K562 (cell line): ENCODE measurements at regions not wholly inside any gene's neighbourhood (a gene's known extent, or its start where the extent isn't known, plus 50 kb on each side); places are given as distances from the start of the nearest gene placed in this dataset.

ENCODE experiments used
- ATAC-seq: fragments of 200-7000 bp; cut with Tn5 transposase; 3 replicates; pipeline ENCODE4 v1.9.1; 2020; ENCODE audit warnings: moderate library complexity
- BruUV-seq: library from RNA; stranded (reverse); fragments of 400-500 nt; replicated peaks from 2 replicates; lab custom pipeline; 2021; lab: Mats Ljungman, UMichigan
- CTCF ChIA-PET: fragments of 300-600 bp; formaldehyde crosslinking; extraction: SDS; loops from one replicate; lab custom pipeline; 2021; ENCODE audit warnings: low intra/inter-chr PET ratio; lab: Yijun Ruan, JAX
- POLR2A ChIA-PET: fragments of 300-600, 350-650 bp; sonication (Branson Sonifier 250); formaldehyde crosslinking; extraction: SDS; loops from one replicate; lab custom pipeline; 2021; ENCODE audit warnings: antibody characterized with exemption, inconsistent platforms; lab: Yijun Ruan, JAX
- DNase-seq, 4 experiments: peaks; one replicate each; pipeline versions ENCODE4 v3.0.0 to v3.0.0-alpha.2; 2011 to 2018; ENCODE audit warnings: low spot score in 3 of 4, mixed read lengths in 3 of 4; ENCODE audit errors: extremely low read depth in 1 of 4
- FAIRE-seq: peaks from 2 replicates; lab custom pipeline; 2011; peaks lifted over from hg19 to GRCh38; lab: Jason Lieb, UNC
- H2AFZ ChIP-seq: 2 replicates; pipeline ENCODE4 v1.6.0; 2011; ENCODE audit warnings: low read depth, low read length, control low read depth, inconsistent platforms
- H3K27ac ChIP-seq: fragments of 200-600 bp; 3 replicates; pipeline ENCODE4 v1.8.0; 2011; ENCODE audit warnings: low read depth, mild to moderate bottlenecking, control low read depth, inconsistent platforms, low read length, moderate library complexity, mixed read lengths; ENCODE audit errors: extremely low read depth
- H3K27me3 ChIP-seq, 2 experiments: fragments of 300-600 bp in 1 of 2; 2 replicates in 1 of 2; 3 replicates in 1 of 2; pipeline versions ENCODE4 v1.6.0 to v1.8.0; 2011; ENCODE audit warnings: inconsistent platforms in 2 of 2, low read length in 2 of 2, mild to moderate bottlenecking in 1 of 2, mixed read lengths in 1 of 2, moderate library complexity in 1 of 2; ENCODE audit not compliant: control insufficient read depth in 2 of 2, insufficient read depth in 2 of 2
- H3K36me3 ChIP-seq: fragments of 300-600 bp; 3 replicates; pipeline ENCODE4 v1.8.0; 2011; ENCODE audit warnings: mild to moderate bottlenecking, low read length, inconsistent platforms; ENCODE audit not compliant: control insufficient read depth, insufficient read depth
- H3K4me1 ChIP-seq, 2 experiments: fragments of 200-600 bp in 1 of 2; replicated peaks in 1 of 2; 2 replicates in 1 of 2; 3 replicates in 1 of 2; pipeline versions ENCODE4 v1.5.1 to v1.8.0; 2011; ENCODE audit warnings: inconsistent platforms in 2 of 2, low read length in 2 of 2, mild to moderate bottlenecking in 1 of 2, mixed read lengths in 1 of 2, moderate library complexity in 1 of 2; ENCODE audit not compliant: control insufficient read depth in 2 of 2, insufficient read depth in 2 of 2
- H3K4me2 ChIP-seq: 2 replicates; pipeline ENCODE4 v1.6.1; 2011; ENCODE audit warnings: low read length, control low read depth, inconsistent platforms, mixed read lengths; ENCODE audit not compliant: insufficient read depth
- H3K4me3 ChIP-seq: fragments of 200-600 bp; sonication (generic), shearing (Covaris generic); 2 replicates; pipeline ENCODE4 v1.5.1; 2016; ENCODE audit warnings: control low read depth, inconsistent platforms
- H3K79me2 ChIP-seq: fragments of 200-600 bp; 3 replicates; pipeline ENCODE4 v1.8.0; 2011; ENCODE audit warnings: low read length, inconsistent platforms; ENCODE audit not compliant: control insufficient read depth, insufficient read depth
- H3K9ac ChIP-seq, 2 experiments: 2 replicates each; pipeline versions ENCODE4 v1.6.0 to v1.6.1; 2011; ENCODE audit warnings: low read depth in 2 of 2, low read length in 2 of 2, control low read depth in 1 of 2, inconsistent platforms in 1 of 2, mild to moderate bottlenecking in 1 of 2, mixed read lengths in 1 of 2; ENCODE audit not compliant: insufficient read depth in 1 of 2
- H3K9me1 ChIP-seq: one replicate; pipeline ENCODE4 v1.6.0; 2011; ENCODE audit warnings: inconsistent platforms, mild to moderate bottlenecking, low read length, moderate library complexity; ENCODE audit not compliant: control insufficient read depth, insufficient read depth
- H3K9me3 ChIP-seq: replicated peaks from 2 replicates; pipeline ENCODE4 v1.5.1; 2011; ENCODE audit warnings: low read depth, low read length, inconsistent platforms; ENCODE audit not compliant: control insufficient read depth, insufficient read depth
- H4K20me1 ChIP-seq: replicated peaks from 2 replicates; pipeline ENCODE4 v1.6.1; 2011; ENCODE audit warnings: low read length, inconsistent platforms, mixed read lengths; ENCODE audit not compliant: control insufficient read depth, insufficient read depth
- FOXM1 ChIP-seq, 2 experiments: fragments of 450-650 bp in 1 of 2; sonication (generic) in 1 of 2; formaldehyde crosslinking in 1 of 2; IDR thresholded peaks; 2 replicates each; pipeline versions ENCODE4 v1.6.1 to v1.9.0; 2017 to 2022; ENCODE audit warnings: low read depth in 2 of 2, mild to moderate bottlenecking in 2 of 2, missing genetic modification reagents in 1 of 2, moderate library complexity in 1 of 2
- KLF10 ChIP-seq: fragments of 250-450 bp; sonication (Bioruptor Pico); IDR thresholded peaks from 2 replicates; pipeline ENCODE4 v1.6.1; 2021; ENCODE audit warnings: matching md5 sums
- PPARD ChIP-seq: fragments of 250-450 bp; sonication (Bioruptor Pico); IDR thresholded peaks from 2 replicates; pipeline ENCODE4 v1.8.0; 2022; ENCODE audit warnings: inconsistent platforms, mild to moderate bottlenecking, moderate library complexity
- SMAD4 ChIP-seq: fragments of 250-450 bp; sonication (Bioruptor Pico); conservative IDR thresholded peaks from 2 replicates; pipeline ENCODE4 v1.8.0; 2021; ENCODE audit warnings: inconsistent platforms, mild to moderate bottlenecking, moderate library complexity
- TAF9B ChIP-seq: fragments of 450-650 bp; IDR thresholded peaks from 2 replicates; pipeline ENCODE4 v1.6.1; 2018; ENCODE audit warnings: mild to moderate bottlenecking; ENCODE audit not compliant: partially characterized antibody
- ZNF24 ChIP-seq: fragments of 450-650 bp; IDR thresholded peaks from 2 replicates; pipeline ENCODE4 v1.6.1; 2016
- WGBS: fragments of 100-300 bp; shearing (Covaris generic); methylation state at CpG from one replicate; pipeline ENCODE4 v1.1.6; 2016; ENCODE audit warnings: low coverage, mixed read lengths; ENCODE audit not compliant: insufficient coverage; ENCODE audit errors: missing lambda C conversion rate; 5-methylcytosine and 5-hydroxymethylcytosine counted together
- in situ Hi-C: fragments of 300-500 bp; cut with MboI; formaldehyde crosslinking; loops from 4 replicates; pipeline ENCODE4 v1.15.0; 2018; ENCODE audit warnings: inconsistent platforms, mixed read lengths
- intact Hi-C: fragments of 100-400 bp; cut with micrococcal nuclease; formaldehyde crosslinking; loops from 2 replicates; pipeline ENCODE4 v1.14.2; 2022
- TF ChIP-seq, protein P1 (sequence below): fragments of 450-650 bp; IDR thresholded peaks from 2 replicates; pipeline ENCODE4 v1.6.1; 2016

GRCh38 chr19:31541396-31541795 is 192.2 kb upstream of the TSHZ3 start (continued):
- no peak for TF ChIP-seq FOXM1 (IDR thresholded peaks at IDR 0.05; ENCODE audit: low read depth)
- TF ChIP-seq FOXM1 (CRISPR knock-in tag; IDR thresholded peaks at IDR 0.05; ENCODE audit: low read depth) = no peak
- no peak for TF ChIP-seq PPARD (CRISPR knock-in tag)
- TF ChIP-seq, protein P1, sequence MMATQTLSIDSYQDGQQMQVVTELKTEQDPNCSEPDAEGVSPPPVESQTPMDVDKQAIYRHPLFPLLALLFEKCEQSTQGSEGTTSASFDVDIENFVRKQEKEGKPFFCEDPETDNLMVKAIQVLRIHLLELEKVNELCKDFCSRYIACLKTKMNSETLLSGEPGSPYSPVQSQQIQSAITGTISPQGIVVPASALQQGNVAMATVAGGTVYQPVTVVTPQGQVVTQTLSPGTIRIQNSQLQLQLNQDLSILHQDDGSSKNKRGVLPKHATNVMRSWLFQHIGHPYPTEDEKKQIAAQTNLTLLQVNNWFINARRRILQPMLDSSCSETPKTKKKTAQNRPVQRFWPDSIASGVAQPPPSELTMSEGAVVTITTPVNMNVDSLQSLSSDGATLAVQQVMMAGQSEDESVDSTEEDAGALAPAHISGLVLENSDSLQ = no peak

- intact Hi-C loops (no loop called here), in situ Hi-C loops (no loop called here)
- POLR2A ChIA-PET = no interaction called here
- ATAC-seq (no peak), DNase-seq (no peak), FAIRE-seq (no peak)
- H3K36me3 ChIP-seq = no peaks in the 10 kb centered on the region
- no TSS peak for BruUV-seq
- no peaks in the 10 kb centered on the region for H3K9me1 ChIP-seq
- no peak overlapping the region for H2AFZ ChIP-seq
- H3K9me3 ChIP-seq = no peaks in the 10 kb centered on the region
- WGBS = 0% methylated on average over 4 of the region's 5 CpGs
- H3K4me3 ChIP-seq = no peak overlapping the region
- CTCF ChIA-PET = no interaction called here
- no peak overlapping the region for H3K4me2 ChIP-seq
- no peaks in the 10 kb centered on the region for H3K4me1 ChIP-seq
- no peaks in the 10 kb centered on the region for H3K27me3 ChIP-seq
- H3K9ac ChIP-seq = no peak overlapping the region
- H4K20me1 ChIP-seq = no peaks in the 10 kb centered on the region
- no peak for TF ChIP-seq KLF10 (CRISPR knock-in tag)
- no peak for TF ChIP-seq SMAD4 (CRISPR knock-in tag)
- no peak for TF ChIP-seq ZNF24
- no peak for TF ChIP-seq TAF9B
- no peak overlapping the region for H3K27ac ChIP-seq
- H3K79me2 ChIP-seq = no peaks in the 10 kb centered on the region
These were observed 194.2 kb upstream of the TSHZ3 start for GRCh38 chr19:31543456-31543855.
